Stimulated activated CD4-positive, alpha-beta T cell treated with anti-CD3 and anti-CD28 coated beads, Interleukin-1b, Interleukin-23, amount 100 ng/mL, for 1 hour (primary cell): ENCODE measurements at regions not wholly inside any gene's neighbourhood (a gene's known extent, or its start where the extent isn't known, plus 50 kb on each side); places are given as distances from the start of the nearest gene placed in this dataset.
"Not testable (repeated sequence)": the region's sequence is repeated elsewhere in the genome, so short reads cannot be mapped to it uniquely, and the experiment has no call there.

Experiments
- DNase-seq, 2 donors: peaks; one replicate each; pipeline ENCODE4 v3.0.0-alpha.2; 2020; ENCODE audit warnings: low read depth in 2 of 2

DNA sequence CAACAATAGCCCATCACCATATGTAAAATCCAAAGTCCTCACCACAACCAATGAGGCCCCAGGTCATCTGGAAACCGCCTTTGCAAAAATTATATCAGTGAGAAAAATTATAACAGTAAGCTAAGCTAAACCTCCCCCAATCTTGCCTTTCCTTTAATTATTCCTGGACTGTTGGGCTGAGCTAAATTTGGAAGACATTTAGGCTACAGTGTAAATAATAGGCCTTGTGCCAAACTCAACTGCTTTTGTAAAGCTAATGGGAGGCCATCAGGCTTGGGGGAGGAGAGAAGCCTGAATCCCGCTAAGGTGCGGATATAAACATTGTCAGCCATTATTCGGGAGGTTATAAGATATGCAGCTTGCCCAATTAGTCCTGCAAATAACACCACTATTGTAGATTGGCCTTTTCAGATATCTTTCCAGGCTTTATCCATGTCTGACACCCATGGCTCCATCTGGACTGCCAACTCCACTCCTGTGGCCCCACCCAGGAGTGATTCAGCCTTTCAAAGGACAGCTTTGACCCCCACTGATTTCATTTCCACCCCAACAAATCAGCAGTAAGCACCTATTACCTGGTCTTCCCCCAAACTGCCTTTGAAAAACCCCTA is 53.0 kb upstream of the CA12 start:
- no peak for DNase-seq

DNA sequence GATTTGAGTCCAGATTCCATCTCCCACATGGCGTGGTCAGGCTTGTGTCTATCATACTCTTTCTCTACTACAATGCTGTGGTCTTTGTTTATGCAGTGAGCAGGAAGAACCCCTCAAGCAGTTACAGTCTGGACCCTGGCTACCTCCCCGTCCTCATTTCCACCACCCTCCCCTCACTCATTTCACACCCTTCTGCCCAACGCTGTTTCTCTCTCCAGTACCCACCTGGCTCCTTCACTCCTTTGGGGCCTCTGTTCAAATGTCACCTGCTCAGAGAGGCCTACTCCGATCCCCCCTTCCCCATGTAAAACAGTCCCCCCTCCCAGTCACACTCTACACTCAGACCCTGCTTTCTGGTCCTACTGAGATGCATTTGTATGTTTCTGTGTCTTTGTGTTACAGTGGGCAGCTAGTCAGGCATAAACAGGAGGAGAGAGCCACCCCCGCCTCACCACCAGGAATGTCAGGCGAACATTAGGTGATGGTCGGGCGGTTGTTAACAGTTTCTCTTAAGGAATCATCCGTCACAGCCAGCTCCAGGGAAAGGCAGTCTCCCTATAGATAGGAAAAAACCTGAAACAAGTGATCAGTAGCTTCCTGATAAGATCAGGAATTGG is 53.7 kb upstream of the CA12 start:
- DNase-seq = no peak

DNA sequence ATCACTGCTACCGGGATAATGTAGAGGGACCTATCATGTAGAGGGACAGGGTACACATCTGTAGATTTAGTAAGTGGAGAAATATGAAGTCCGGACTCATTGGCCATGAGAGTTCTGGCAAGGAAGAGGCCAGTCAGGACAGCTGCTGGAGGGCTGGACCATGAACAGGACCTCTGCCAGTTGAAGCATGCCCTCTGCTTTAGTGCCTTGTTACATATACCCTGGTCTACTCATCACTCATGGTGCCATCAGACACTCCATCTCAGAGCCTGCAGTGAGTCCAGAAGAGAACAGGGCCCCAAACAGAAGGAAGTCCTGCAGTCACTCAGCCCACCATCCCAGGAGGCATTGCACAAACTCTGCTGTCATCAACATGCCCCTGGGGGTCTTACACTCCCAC is 54.7 kb upstream of the CA12 start:
- DNase-seq = no peak

DNA sequence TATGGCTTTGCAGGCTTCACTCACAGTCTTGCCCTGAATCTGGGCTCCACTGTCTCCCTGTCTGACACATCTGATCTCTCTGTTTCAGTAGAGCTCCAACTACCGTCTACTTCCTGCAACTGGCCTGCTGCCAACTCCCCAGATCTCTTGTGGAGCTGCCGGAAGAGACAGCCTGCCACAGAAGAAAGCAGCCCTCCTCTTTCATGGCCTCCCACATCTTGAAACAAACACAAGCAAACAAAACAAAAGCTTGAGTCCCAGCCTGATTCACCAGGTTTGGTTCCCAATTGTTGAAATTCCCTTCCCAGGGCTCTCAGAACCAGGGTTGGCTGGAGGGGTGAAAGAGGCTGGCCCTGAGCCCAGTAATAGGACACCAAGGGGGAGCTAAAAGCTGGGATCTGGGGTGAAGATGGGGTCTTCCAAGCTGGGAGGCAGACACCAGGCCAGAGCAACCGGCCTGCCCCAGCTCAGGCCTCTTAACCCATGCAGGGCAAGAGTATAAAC is 55.3 kb upstream of the CA12 start:
- DNase-seq = peak; percentile 24 to 39

DNA sequence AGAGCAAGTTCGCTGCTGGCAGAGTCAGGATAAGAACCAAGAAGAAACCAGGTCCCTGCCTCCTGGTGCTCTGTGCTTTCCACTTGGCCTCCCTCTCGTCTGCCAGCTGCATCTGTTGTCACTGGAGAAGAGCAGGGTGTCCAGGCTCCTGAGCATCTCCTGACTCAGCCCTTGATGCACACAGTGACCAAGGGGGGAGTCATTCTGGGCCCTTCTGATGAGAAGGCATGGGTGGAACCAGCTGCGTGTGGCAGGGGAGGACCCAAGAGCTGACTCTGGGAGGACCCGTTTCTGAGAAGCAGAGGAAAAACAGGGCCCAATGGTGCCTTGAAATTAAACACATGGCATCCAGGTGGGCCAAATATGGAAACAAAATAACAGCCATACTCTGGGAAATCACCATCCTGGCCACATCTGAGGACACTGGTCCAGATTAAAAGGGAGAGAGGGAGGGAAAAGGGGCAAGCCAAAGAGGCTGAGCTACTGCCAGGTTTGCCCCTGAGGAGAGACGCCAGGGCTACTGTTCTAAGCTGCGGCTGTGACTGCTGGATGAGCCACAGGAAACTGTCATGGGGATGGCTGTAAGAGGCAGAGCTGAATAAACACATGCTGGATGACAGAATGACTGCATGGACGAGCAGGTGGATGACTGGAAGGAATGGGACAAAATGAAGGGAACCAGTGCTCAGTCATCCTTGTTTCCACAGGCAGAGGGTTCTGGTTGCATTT is 58.1 kb upstream of the CA12 start:
- DNase-seq = no peak

DNA sequence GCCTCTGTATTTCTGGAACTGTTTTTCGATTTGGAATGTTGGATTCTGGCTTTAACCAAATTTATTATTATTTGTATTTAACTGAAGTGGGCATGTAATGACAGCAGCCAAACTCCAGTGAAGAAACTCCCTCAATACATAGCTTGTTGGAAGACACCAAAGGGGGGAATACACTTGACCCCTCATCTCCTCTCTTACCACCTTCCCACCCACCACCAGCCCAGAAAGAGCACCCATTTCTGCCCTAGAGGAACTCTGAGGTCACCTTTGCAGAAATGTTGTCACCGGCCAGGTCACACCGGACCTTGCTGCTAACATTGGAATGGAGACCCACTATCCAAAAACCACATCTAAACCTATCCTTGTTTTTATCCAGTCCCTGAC is 58.6 kb upstream of the CA12 start:
- no peak for DNase-seq

DNA sequence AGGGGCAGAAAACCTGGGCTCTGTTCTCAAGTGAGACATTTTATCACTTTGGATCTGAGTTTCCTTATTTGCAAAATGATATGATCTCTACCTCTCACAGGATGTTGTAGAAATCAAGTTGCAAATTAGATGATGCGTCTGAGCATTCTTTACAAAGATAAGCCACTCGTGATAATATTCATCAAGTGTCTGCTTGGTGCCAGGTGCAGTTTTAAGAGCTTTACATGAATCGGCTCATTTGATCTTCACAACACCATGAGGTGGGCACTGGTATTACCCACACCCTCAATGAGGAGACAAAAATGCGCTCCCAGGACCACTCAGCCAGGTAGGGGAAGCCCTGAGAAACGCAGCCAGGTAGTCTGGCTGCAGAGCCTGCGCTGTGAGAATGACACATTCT is 59.1 kb upstream of the CA12 start:
- DNase-seq = no peak

DNA sequence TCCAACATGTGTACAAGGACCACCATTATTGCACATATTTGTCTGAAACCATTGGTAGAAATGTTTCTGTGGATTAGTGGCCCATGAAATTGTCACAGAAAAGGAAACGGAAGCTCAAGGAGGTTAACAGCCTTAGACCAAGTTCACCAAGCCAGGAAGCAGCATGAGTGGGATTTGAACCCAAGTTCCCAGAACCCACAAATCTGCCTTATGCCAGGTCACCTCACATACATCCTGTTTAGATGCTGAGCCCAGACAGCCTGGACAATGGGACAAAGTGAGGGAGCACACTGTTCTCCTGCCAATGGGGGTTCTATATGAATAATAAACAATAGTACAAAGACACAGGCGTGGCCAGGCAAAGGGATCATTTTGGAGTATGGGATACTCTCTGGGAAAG is 59.6 kb upstream of the CA12 start:
- DNase-seq = no peak

DNA sequence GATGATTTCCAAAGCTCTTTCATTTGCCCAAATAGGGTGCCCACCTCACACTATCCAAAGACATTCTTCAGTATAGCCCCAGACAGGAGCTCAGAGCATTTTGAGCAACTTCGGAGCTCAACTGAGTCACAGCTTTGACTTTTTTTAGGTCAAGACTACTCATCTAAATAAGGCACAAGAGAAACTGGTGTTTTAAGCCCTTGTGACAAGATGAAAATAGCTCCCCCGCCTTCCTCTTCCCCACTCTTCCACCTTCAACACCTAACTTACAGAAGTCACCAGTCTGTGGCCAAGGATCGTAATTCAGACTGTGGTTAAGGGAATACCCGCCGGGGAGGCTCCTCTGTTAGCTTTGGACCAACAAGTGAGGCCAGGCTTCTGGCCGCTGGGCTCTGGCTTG is 60.4 kb upstream of the CA12 start:
- no peak for DNase-seq

DNA sequence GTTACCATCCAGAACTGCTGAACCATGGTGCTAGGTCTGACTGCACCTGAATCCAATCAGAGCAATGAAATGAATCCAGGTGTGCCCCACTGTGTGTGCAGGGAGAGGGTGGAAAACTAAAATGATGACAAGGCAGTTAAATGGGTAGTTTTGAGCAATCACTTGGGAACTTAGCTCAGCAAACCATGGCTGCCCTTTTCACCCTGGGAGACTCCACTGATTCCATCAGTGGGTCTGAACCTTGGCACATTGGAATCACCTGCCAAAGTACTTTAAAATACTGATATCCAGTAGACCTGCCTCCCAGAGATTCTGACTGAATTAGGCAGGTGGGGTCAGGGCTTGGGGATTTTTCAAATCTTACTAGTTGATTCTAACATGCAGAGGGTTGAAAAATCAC is 59.8 kb upstream of the USP3 start:
- no peak for DNase-seq

DNA sequence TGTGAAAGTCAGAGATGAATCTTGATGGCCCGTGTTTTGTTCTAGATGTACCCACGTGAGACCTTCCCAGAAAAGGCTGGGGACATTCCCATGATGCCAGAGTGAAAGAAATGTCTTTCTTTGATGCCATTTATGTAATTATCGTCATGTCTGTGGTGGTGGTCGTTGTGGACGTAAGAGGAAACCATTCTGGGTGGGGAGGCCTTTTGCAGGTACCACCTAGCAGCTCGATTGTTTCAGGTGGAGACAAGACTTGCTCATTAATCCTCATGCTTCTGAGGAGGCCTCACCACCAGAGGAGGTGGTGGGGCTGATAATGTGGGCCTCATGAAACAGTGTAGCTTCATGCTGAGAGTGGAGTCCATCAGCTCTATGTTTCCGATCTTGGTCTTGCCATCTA is 58.1 kb upstream of the USP3 start:
- DNase-seq = no peak

DNA sequence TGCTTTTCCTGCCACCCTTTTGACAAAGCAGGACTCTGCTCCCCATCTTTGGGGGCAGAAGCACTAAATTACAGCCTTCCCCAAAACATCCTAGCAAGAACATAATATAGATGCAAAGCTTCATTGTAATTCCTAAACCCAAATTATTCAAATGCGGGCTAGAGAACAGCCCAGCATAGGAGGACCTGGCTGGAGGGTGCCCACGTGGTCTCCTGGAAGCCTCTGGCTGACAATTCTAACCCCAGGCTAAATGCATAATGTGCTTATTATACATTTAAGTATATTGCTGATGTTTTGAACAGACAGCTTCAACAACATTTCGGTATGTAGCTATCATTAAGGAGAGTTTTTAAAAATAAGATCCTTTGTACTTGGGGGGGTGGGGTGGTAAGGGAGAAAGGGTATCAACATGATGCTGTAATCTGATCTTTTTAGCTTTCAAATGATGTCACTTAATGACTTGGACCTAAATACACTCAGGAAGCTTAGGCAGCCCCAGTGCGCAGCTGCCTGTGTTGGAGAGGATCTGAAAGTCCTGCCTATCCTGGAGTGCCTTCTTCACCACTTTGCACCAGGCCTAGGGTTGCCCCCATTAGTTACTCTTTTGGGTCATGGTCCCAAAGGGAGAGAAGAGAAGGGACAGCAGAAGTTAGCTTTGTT is 57.2 kb upstream of the USP3 start:
- DNase-seq = no peak

DNA sequence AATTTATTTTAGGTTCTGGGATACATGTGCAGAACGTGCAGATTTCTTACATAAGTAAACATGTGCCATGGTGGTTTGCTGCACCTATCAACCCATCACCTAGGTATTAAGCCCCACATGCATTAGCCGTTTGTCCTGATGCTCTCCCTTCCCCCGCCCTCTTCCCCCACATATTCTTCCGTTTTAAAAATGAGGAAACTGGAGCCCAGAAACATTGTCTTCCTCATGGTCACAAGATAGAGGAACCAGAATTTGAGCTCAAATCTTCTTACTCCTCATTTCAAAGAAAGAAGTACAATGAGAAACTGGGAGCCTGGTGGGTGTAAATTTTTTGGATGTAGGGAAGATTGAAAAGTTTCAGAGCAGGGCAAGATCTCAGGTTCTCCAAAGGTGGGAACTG is 56.1 kb upstream of the USP3 start:
- no peak for DNase-seq

DNA sequence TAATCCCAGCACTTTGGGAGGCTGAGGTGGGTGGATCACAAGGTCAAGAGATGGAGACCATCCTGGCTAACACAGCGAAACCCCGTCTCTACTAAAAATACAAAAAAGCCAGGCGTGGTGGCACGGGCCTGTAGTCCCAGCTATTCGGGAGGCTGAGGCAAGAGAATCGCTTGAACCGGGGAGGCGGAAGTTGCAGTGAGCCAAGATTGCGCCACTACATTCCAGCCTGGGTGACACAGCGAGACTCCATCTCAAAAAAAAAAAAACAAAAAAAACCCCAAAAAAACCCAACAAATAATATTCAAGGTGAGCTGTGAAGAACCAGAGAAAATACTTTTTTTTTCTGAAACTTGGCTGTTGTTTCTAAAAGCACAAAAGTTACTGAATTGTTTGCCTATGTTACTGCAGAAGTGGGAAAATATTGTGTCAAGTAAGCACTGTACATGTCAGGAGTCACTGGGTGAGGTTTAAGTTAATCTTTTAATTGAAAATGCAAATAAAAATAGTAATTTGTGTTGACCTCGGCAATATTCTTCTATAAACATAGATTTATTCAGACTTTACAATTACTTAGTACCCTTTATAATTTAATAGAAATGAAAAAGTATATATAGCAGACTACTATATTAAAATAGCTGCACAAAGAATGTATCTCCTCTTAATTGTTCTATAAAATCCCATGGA is 55.4 kb upstream of the USP3 start:
- DNase-seq = not testable (repeated sequence)

DNA sequence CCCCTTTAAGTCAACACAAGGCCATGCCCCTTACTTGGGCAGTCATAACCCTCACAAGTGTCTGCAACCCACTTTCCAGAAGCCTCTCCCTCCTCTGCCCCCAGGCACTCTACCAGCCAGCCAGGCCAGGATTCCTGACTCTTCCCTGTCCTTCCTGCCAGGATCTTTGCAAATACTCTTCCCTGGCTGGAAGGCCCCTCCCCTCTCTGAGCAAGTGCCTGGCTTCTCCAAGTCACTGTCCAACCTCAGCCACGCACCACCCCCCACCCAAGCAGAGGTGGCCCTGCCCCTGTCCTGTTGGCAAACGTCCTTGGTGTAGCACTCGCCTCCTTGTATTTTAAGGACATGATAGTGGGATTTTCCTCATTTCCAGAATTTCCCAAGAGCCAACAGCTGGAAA is 54.7 kb upstream of the USP3 start:
- no peak for DNase-seq

DNA sequence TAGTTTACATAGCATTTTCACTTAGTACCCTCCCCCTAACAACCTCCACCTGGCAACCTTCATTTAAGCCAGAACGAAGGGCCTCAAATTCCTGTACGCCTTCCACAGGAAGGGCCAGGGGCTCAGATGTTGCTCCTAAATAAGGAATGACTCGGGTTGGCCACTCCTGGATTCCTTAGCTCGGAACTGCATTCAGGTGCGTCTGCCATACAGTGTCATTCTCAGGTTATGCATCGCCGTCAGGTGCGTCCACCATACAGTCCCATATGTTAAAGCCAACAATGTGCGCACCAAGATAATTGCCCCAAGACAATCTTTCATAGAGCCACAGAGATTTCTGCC is 53.5 kb upstream of the USP3 start:
- DNase-seq = no peak

DNA sequence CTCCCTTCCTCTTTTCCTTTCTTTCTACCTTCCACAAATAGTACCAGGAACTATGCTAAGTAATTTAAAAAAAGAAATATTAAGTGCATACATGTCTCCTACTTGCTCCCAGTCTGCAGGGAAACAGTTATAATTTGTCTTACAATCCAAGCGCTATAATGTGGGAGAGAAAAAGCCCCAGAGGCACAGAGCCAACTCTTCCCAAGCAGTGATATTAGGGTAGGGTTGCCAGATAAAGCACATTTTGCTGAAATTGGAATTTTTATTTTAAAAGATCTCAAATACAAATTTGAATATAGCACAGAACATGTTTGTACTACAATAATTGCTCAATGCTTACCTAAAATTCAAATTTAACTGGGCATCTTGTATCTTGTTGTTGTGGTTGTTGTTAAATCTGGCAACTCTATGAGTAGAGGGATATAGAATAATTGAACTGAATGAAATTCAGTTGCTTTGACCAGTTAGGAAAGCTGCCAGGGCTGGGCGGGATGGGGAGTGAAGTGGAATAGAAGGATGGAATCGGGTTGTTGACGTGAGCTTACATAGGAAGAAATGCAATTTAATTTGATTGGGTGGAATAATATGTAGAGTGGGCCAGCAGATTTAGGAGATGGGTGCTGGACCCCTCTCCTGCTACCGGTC is 52.6 kb upstream of the USP3 start:
- no peak for DNase-seq

DNA sequence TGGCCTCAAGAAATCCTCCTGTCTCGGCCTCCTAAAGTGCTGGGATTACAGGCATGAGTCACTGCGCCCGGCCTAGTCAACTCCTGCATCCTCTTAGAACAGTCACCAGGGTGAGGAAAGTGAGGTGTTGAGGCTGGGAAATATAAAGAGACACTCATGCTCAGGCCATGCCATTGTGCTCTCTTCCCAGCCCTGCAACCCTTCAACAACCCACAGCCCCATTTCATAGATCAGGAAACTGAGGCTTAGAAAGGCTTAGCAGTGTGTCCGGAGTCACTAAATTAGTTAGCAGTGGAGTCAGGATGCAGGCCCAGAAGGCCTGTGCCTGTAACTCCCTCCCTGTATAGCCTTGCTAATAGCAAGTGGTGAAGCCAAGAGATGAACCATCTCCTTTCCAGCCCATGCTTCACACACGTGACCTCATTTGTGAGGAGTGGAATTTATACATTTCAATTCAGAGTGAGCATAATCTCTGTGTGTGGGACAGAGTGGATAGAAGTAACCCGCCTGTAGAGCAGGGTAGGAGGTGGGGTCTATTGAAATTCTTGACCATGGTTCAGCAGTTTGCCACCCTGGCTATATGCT is 51.7 kb upstream of the USP3 start:
- DNase-seq = no peak

DNA sequence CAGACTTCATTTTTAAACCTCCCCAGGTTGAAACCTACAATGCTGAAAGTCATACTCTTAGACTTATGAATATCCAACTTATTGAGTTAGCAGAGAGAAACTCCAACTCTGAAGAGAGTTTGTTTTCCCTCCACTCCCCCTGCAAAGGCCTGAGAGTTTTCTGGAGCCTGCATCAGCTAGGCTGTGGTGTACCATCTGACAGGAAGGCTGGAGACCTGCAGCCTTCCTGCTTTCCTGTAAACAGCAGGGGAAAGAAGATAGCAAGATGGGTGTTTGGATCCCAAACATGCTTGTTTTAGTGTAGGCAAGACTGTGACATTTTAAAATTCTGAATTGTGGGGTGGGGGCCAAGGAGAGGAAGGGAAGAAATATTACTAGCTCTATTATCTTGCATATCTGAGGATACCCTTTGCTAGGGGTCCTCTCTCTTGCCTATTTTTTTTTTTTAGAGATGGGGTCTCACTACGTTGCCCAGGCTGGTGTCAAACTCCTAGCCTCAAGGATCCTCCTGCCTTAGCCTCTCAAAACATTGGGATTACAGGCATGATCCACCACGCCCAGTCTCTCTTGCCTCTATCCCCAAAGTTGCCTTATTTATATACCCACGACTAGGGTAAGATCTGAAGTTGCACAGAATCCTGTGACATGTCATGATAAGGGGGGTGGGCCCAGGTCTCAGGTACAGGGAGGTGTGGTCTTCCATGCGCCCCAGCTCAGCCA is 51.0 kb upstream of the USP3 start:
- no peak for DNase-seq

DNA sequence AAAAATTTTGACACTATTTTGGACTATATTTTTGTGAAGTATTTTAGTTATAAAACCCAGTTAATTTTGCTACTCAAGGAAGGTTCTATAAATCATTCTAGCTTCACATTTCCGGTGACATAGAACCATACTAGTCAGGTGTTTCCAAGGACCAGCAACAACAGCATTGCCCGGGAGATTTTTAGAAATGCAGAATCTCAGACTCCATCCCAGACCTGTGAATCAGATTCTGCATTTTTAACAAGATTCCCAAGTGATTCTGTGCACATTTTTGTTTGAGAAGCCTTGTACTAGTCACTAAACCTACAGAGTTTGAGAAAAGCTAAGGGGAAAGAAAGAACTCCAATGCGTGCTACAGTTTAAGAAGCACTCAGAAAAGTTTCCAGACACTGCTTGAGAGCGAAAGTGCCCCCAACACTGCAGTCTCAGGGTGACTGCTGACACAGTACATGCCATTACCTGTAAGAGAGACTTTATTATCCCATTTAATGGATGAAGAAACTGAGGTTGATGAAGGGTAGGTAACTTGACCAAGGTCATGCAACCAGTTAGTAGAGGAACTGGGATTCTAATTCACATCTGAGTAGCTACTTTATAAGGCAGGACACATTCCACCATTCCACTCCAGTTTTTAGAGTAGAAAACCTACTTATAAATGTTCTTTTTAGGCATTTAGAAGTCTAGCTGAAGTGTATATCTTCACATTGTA is 49.7 kb upstream of the USP3 start:
- DNase-seq = no peak
